ENCODE measurements at regions not wholly inside any gene's neighbourhood (a gene's known extent, or its start where the extent isn't known, plus 50 kb on each side); places are given as distances from the start of the nearest gene placed in this dataset.

- TF ChIP-seq CTCF (IDR thresholded peaks at IDR 0.05), result no peak
- TF ChIP-seq POLR2A (IDR thresholded peaks at IDR 0.05), result no peak
Measured at GRCh38 chr3:117409256-117409655, 699.7 kb downstream of the TUSC7 start.

Measured in lower leg skin (tissue), 3 donors.